MM.1S (cell line): ENCODE measurements at regions not wholly inside any gene's neighbourhood (a gene's known extent, or its start where the extent isn't known, plus 50 kb on each side); places are given as distances from the start of the nearest gene placed in this dataset.
"Not testable (repeated sequence)": the region's sequence is repeated elsewhere in the genome, so short reads cannot be mapped to it uniquely, and the experiment has no call there.

Source experiments
- DNase-seq: peaks from one replicate; pipeline ENCODE4 v3.0.0-alpha.2; 2015
- H2AFZ ChIP-seq: fragments of 300-600 bp; sonication (generic); 2 replicates; pipeline ENCODE4 v1.6.0; 2016; ENCODE audit warnings: antibody characterized with exemption, low read length
- H3F3A ChIP-seq: fragments of 300-600 bp; sonication (generic); 2 replicates; pipeline ENCODE4 v1.6.1; 2016; ENCODE audit warnings: mild to moderate bottlenecking, antibody characterized with exemption, low read length, moderate library complexity, mixed read lengths; ENCODE audit not compliant: insufficient read depth
- H3K27ac ChIP-seq: fragments of 300-600 bp; sonication (generic); 2 replicates; pipeline ENCODE4 v1.5.1; 2016; ENCODE audit warnings: mild to moderate bottlenecking, low read length
- H3K27me3 ChIP-seq: fragments of 300-600 bp; sonication (generic); replicated peaks from 2 replicates; pipeline ENCODE4 v1.6.0; 2016; ENCODE audit warnings: low read length; ENCODE audit not compliant: insufficient read depth
- H3K36me3 ChIP-seq: fragments of 300-600 bp; sonication (generic); replicated peaks from 2 replicates; pipeline ENCODE4 v1.6.1; 2016; ENCODE audit warnings: mild to moderate bottlenecking, low read length, mixed read lengths; ENCODE audit not compliant: insufficient read depth
- H3K4me1 ChIP-seq: fragments of 300-600 bp; sonication (generic); 2 replicates; pipeline ENCODE4 v1.6.1; 2016; ENCODE audit warnings: low read length, mixed read lengths
- H3K4me2 ChIP-seq: fragments of 300-600 bp; sonication (generic); 2 replicates; pipeline ENCODE4 v1.6.0; 2016; ENCODE audit warnings: low read depth, low read length
- H3K4me3 ChIP-seq: fragments of 300-600 bp; sonication (generic); 2 replicates; pipeline ENCODE4 v1.5.1; 2016; ENCODE audit warnings: low read length, mixed read lengths
- H3K79me2 ChIP-seq: fragments of 300-600 bp; sonication (generic); 2 replicates; pipeline ENCODE4 v1.6.1; 2016; ENCODE audit warnings: mixed run types, low read length, mixed read lengths
- H3K9ac ChIP-seq: fragments of 300-600 bp; sonication (generic); 2 replicates; pipeline ENCODE4 v1.6.1; 2016; ENCODE audit warnings: low read length, mixed read lengths
- H3K9me2 ChIP-seq: fragments of 300-600 bp; sonication (generic); replicated peaks from 2 replicates; pipeline ENCODE4 v1.6.1; 2016; ENCODE audit warnings: mild to moderate bottlenecking, low read length, mixed read lengths; ENCODE audit not compliant: insufficient read depth
- H3K9me3 ChIP-seq: fragments of 300-600 bp; sonication (generic); replicated peaks from 2 replicates; pipeline ENCODE4 v1.6.1; 2016; ENCODE audit warnings: mild to moderate bottlenecking, low read length, mixed read lengths; ENCODE audit not compliant: insufficient read depth
- H4K20me1 ChIP-seq: fragments of 300-600 bp; sonication (generic); 2 replicates; pipeline ENCODE4 v1.6.1; 2016; ENCODE audit warnings: mild to moderate bottlenecking, low read length, moderate library complexity, mixed read lengths; ENCODE audit not compliant: insufficient read depth
- CTCF ChIP-seq: fragments of 300-600 bp; sonication (generic); IDR thresholded peaks from 2 replicates; pipeline ENCODE4 v1.5.1; 2016; ENCODE audit warnings: antibody characterized with exemption, low read length, mixed read lengths
- EZH2 ChIP-seq: fragments of 300-600 bp; sonication (generic); optimal IDR thresholded peaks from 2 replicates; pipeline ENCODE3; 2017; ENCODE audit warnings: low read depth, mild to moderate bottlenecking, antibody characterized with exemption, low read length, mixed read lengths
- EZH2phosphoT487 ChIP-seq: fragments of 300-600 bp; sonication (generic); IDR thresholded peaks from 2 replicates; pipeline ENCODE4 v1.6.1; 2018; ENCODE audit warnings: antibody characterized with exemption, low read length

- DNase-seq, result no peak
- Histone ChIP-seq H3K4me3 (no peak overlapping the region), H3K9me2 (no peaks in the 10 kb centered on the region), H2AFZ (no peak overlapping the region), H3K4me1 (no peaks in the 10 kb centered on the region), H3K27ac (no peak overlapping the region), H4K20me1 (no peaks in the 10 kb centered on the region), H3K4me2 (no peak overlapping the region), H3K9ac (no peak overlapping the region), H3K79me2 (no peaks in the 10 kb centered on the region), H3K27me3 (no peaks in the 10 kb centered on the region), H3K9me3 (no peaks in the 10 kb centered on the region), H3K36me3 (no peaks in the 10 kb centered on the region), H3F3A (no peaks in the 10 kb centered on the region)
- TF ChIP-seq EZH2phosphoT487 (no peak), EZH2 (no peak), CTCF (no peak)
These were observed 705.4 kb upstream of the B3GALT2 start for GRCh38 chr1:193891788-193892187.

- no peaks in the 10 kb centered on the region for H3K27me3 ChIP-seq
- no peaks in the 10 kb centered on the region for H3F3A ChIP-seq
- TF ChIP-seq CTCF (no peak), EZH2phosphoT487 (no peak), EZH2 (no peak)
These were observed 704.5 kb upstream of the B3GALT2 start for GRCh38 chr1:193890935-193891334.

GRCh38 chr1:193884848-193885558 is 698.6 kb upstream of the B3GALT2 start:
- Histone ChIP-seq H3K4me2 (no peak overlapping the region), H3K9me3 (no peaks in the 10 kb centered on the region), H3K4me3 (no peak overlapping the region), H3K27ac (no peak overlapping the region), H3F3A (no peaks in the 10 kb centered on the region), H3K79me2 (no peaks in the 10 kb centered on the region), H3K9ac (no peak overlapping the region), H2AFZ (no peak overlapping the region), H3K27me3 (no peaks in the 10 kb centered on the region), H3K9me2 (no peaks in the 10 kb centered on the region), H3K4me1 (no peaks in the 10 kb centered on the region), H3K36me3 (no peaks in the 10 kb centered on the region), H4K20me1 (no peaks in the 10 kb centered on the region)
- TF ChIP-seq EZH2 (no peak), CTCF (no peak), EZH2phosphoT487 (no peak)
- DNase-seq, result no peak

More at GRCh38 chr1:193890935-193891334, 704.5 kb upstream of the B3GALT2 start:
- H2AFZ ChIP-seq, result no peak overlapping the region
- no peaks in the 10 kb centered on the region for H4K20me1 ChIP-seq
- no peak for DNase-seq
- H3K9ac ChIP-seq, result no peak overlapping the region
- no peaks in the 10 kb centered on the region for H3K36me3 ChIP-seq
- H3K9me2 ChIP-seq, result no peaks in the 10 kb centered on the region
- no peak overlapping the region for H3K27ac ChIP-seq
- H3K9me3 ChIP-seq, result no peaks in the 10 kb centered on the region
- H3K4me2 ChIP-seq, result no peak overlapping the region
- no peaks in the 10 kb centered on the region for H3K4me1 ChIP-seq
- no peak overlapping the region for H3K4me3 ChIP-seq
- H3K79me2 ChIP-seq, result no peaks in the 10 kb centered on the region

- H4K20me1 ChIP-seq, H3K36me3 ChIP-seq, H3K27me3 ChIP-seq: not testable (repeated sequence)
These were observed 691.5 kb upstream of the B3GALT2 start for GRCh38 chr1:193877920-193878319.

More at GRCh38 chr1:193877920-193878319, 691.5 kb upstream of the B3GALT2 start:
- not testable (repeated sequence) for H3K4me2 ChIP-seq, H3K4me3 ChIP-seq, H3K9me3 ChIP-seq, DNase-seq, H2AFZ ChIP-seq, H3K27ac ChIP-seq, H3K9me2 ChIP-seq, H3K9ac ChIP-seq, H3K4me1 ChIP-seq, H3F3A ChIP-seq, H3K79me2 ChIP-seq
